MM.1S (cell line): ENCODE measurements at regions not wholly inside any gene's neighbourhood (a gene's known extent, or its start where the extent isn't known, plus 50 kb on each side); places are given as distances from the start of the nearest gene placed in this dataset.

Source experiments
- DNase-seq: peaks from one replicate; pipeline ENCODE4 v3.0.0-alpha.2; 2015
- H2AFZ ChIP-seq: fragments of 300-600 bp; sonication (generic); 2 replicates; pipeline ENCODE4 v1.6.0; 2016; ENCODE audit warnings: antibody characterized with exemption, low read length
- H3F3A ChIP-seq: fragments of 300-600 bp; sonication (generic); 2 replicates; pipeline ENCODE4 v1.6.1; 2016; ENCODE audit warnings: mild to moderate bottlenecking, antibody characterized with exemption, low read length, moderate library complexity, mixed read lengths; ENCODE audit not compliant: insufficient read depth
- H3K27ac ChIP-seq: fragments of 300-600 bp; sonication (generic); 2 replicates; pipeline ENCODE4 v1.5.1; 2016; ENCODE audit warnings: mild to moderate bottlenecking, low read length
- H3K27me3 ChIP-seq: fragments of 300-600 bp; sonication (generic); replicated peaks from 2 replicates; pipeline ENCODE4 v1.6.0; 2016; ENCODE audit warnings: low read length; ENCODE audit not compliant: insufficient read depth
- H3K36me3 ChIP-seq: fragments of 300-600 bp; sonication (generic); replicated peaks from 2 replicates; pipeline ENCODE4 v1.6.1; 2016; ENCODE audit warnings: mild to moderate bottlenecking, low read length, mixed read lengths; ENCODE audit not compliant: insufficient read depth
- H3K4me1 ChIP-seq: fragments of 300-600 bp; sonication (generic); 2 replicates; pipeline ENCODE4 v1.6.1; 2016; ENCODE audit warnings: low read length, mixed read lengths
- H3K4me2 ChIP-seq: fragments of 300-600 bp; sonication (generic); 2 replicates; pipeline ENCODE4 v1.6.0; 2016; ENCODE audit warnings: low read depth, low read length
- H3K4me3 ChIP-seq: fragments of 300-600 bp; sonication (generic); 2 replicates; pipeline ENCODE4 v1.5.1; 2016; ENCODE audit warnings: low read length, mixed read lengths
- H3K79me2 ChIP-seq: fragments of 300-600 bp; sonication (generic); 2 replicates; pipeline ENCODE4 v1.6.1; 2016; ENCODE audit warnings: mixed run types, low read length, mixed read lengths
- H3K9ac ChIP-seq: fragments of 300-600 bp; sonication (generic); 2 replicates; pipeline ENCODE4 v1.6.1; 2016; ENCODE audit warnings: low read length, mixed read lengths
- H3K9me2 ChIP-seq: fragments of 300-600 bp; sonication (generic); replicated peaks from 2 replicates; pipeline ENCODE4 v1.6.1; 2016; ENCODE audit warnings: mild to moderate bottlenecking, low read length, mixed read lengths; ENCODE audit not compliant: insufficient read depth
- H3K9me3 ChIP-seq: fragments of 300-600 bp; sonication (generic); replicated peaks from 2 replicates; pipeline ENCODE4 v1.6.1; 2016; ENCODE audit warnings: mild to moderate bottlenecking, low read length, mixed read lengths; ENCODE audit not compliant: insufficient read depth
- H4K20me1 ChIP-seq: fragments of 300-600 bp; sonication (generic); 2 replicates; pipeline ENCODE4 v1.6.1; 2016; ENCODE audit warnings: mild to moderate bottlenecking, low read length, moderate library complexity, mixed read lengths; ENCODE audit not compliant: insufficient read depth
- CTCF ChIP-seq: fragments of 300-600 bp; sonication (generic); IDR thresholded peaks from 2 replicates; pipeline ENCODE4 v1.5.1; 2016; ENCODE audit warnings: antibody characterized with exemption, low read length, mixed read lengths
- EZH2 ChIP-seq: fragments of 300-600 bp; sonication (generic); optimal IDR thresholded peaks from 2 replicates; pipeline ENCODE3; 2017; ENCODE audit warnings: low read depth, mild to moderate bottlenecking, antibody characterized with exemption, low read length, mixed read lengths
- EZH2phosphoT487 ChIP-seq: fragments of 300-600 bp; sonication (generic); IDR thresholded peaks from 2 replicates; pipeline ENCODE4 v1.6.1; 2018; ENCODE audit warnings: antibody characterized with exemption, low read length

DNA sequence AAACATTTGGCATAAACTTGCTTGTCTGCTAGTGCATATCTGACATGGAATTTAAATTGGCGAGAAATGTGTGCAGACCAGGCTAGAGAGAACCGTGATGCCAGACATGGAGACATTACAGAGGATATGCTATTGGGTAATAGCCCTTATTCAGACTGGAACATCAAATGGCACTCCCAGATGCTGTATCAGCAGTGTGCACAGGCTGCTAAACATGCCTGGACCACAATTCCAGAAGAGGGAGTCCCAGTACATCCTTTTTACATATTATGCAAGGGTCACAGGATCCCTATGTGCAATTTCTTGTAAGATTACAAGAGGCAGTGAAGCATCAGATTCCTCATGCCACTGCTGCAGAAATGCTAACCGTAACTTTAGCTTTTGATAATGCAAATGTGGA, 354.5 kb upstream of the FOXG1 start:
- Histone ChIP-seq H3K4me3 (no peak overlapping the region), H2AFZ (no peak overlapping the region), H3K9ac (no peak overlapping the region), H3K9me2 (no peaks in the 10 kb centered on the region), H3K27ac (no peak overlapping the region), H3K79me2 (no peaks in the 10 kb centered on the region), H3K27me3 (no peaks in the 10 kb centered on the region), H3K36me3 (no peaks in the 10 kb centered on the region), H3K9me3 (no peaks in the 10 kb centered on the region), H3K4me1 (no peaks in the 10 kb centered on the region), H3F3A (no peaks in the 10 kb centered on the region), H4K20me1 (no peaks in the 10 kb centered on the region), H3K4me2 (no peak overlapping the region)
- no peak for DNase-seq
- TF ChIP-seq EZH2 (no peak), EZH2phosphoT487 (no peak), CTCF (no peak)

GRCh38 chr14:28426960-28427359, 339.6 kb upstream of the FOXG1 start:
- H3K79me2 ChIP-seq = no peaks in the 10 kb centered on the region
- H3K27me3 ChIP-seq = no peaks in the 10 kb centered on the region
- no peak overlapping the region for H3K27ac ChIP-seq
- no peak for TF ChIP-seq EZH2phosphoT487
- no peak for TF ChIP-seq CTCF
- no peak for TF ChIP-seq EZH2
- no peaks in the 10 kb centered on the region for H3K4me1 ChIP-seq
- DNase-seq = no peak
- H3K9me3 ChIP-seq = no peaks in the 10 kb centered on the region
- no peak overlapping the region for H3K9ac ChIP-seq
- no peaks in the 10 kb centered on the region for H4K20me1 ChIP-seq
- no peak overlapping the region for H3K4me3 ChIP-seq
- H3F3A ChIP-seq = no peaks in the 10 kb centered on the region
- H3K4me2 ChIP-seq = no peak overlapping the region
- H2AFZ ChIP-seq = no peak overlapping the region
- H3K36me3 ChIP-seq = no peaks in the 10 kb centered on the region
- H3K9me2 ChIP-seq = no peaks in the 10 kb centered on the region

DNA sequence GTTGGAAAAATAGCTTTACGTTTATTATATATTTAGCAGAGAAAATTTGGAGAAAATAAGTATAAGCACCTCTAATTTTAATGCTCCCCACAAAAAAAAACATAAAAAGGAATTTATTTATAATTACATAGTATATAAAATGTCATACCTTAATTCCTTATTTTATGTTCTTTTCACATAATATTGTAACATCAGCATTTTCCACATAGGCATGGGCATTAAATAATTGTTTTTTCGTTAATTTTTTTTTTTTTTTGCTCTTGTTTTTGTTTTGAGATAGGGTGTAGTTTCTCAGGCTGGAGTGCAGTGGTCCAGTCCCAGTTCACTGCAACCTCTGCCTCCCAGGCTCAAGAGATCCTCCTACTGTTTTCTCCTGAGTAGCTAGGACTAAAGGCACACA, 329.8 kb upstream of the FOXG1 start:
- Histone ChIP-seq H3K79me2 (no peaks in the 10 kb centered on the region), H4K20me1 (no peaks in the 10 kb centered on the region), H3K9me2 (no peaks in the 10 kb centered on the region), H3K4me1 (no peaks in the 10 kb centered on the region), H3K4me3 (no peak overlapping the region), H3K27ac (no peak overlapping the region), H3K9ac (no peak overlapping the region), H3K36me3 (no peaks in the 10 kb centered on the region), H3K27me3 (no peaks in the 10 kb centered on the region), H3F3A (no peaks in the 10 kb centered on the region), H3K4me2 (no peak overlapping the region), H2AFZ (no peak overlapping the region), H3K9me3 (no peaks in the 10 kb centered on the region)
- TF ChIP-seq CTCF = no peak
- TF ChIP-seq EZH2 = no peak
- no peak for TF ChIP-seq EZH2phosphoT487
- no peak for DNase-seq

DNA sequence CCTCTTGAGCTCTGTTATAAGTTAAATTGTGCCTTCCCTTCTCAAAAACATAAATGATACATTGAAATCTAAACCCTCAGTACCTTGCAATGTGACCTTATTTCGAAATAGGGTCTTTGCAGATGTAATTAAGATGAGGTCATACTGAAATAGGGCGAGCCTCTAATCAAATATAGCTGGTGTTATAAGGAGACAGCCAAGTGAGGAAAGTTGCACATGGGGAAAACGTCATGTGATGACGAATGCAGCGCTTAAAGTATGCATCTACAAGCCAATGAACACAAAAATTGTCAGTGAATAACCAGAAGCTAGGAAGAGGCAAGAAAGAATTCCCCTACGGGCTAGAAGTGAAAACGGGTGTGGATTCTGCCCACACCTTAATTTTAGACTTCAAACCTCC, 305.2 kb upstream of the FOXG1 start:
- no peak for TF ChIP-seq CTCF
- TF ChIP-seq EZH2 = no peak
- TF ChIP-seq EZH2phosphoT487 = no peak
- no peak for DNase-seq
- H3K27me3 ChIP-seq = no peaks in the 10 kb centered on the region

More for the DNA sequence above, 305.2 kb upstream of the FOXG1 start:
- Histone ChIP-seq H3K4me1 (no peaks in the 10 kb centered on the region), H4K20me1 (no peaks in the 10 kb centered on the region), H3K9ac (no peak overlapping the region), H3K27ac (no peak overlapping the region), H3K9me2 (no peaks in the 10 kb centered on the region), H2AFZ (no peak overlapping the region), H3K79me2 (no peaks in the 10 kb centered on the region), H3F3A (no peaks in the 10 kb centered on the region), H3K36me3 (no peaks in the 10 kb centered on the region), H3K9me3 (no peaks in the 10 kb centered on the region), H3K4me3 (no peak overlapping the region), H3K4me2 (no peak overlapping the region)
